ENCODE measurements at regions not wholly inside any gene's neighbourhood (a gene's known extent, or its start where the extent isn't known, plus 50 kb on each side); places are given as distances from the start of the nearest gene placed in this dataset.

- no peak for TF ChIP-seq CTCF (conservative IDR thresholded peaks at IDR 0.05; ENCODE audit: low read length)
- no peak for TF ChIP-seq EZH2phosphoT487 (IDR thresholded peaks at IDR 0.05; ENCODE audit: borderline replicate concordance)
- no peaks in the 10 kb centered on the region for H4K20me1 ChIP-seq (ENCODE audit: insufficient read depth, low read length, poor library complexity, severe bottlenecking)
- H3K36me3 ChIP-seq (ENCODE audit: insufficient read depth, low read length) = no peaks in the 10 kb centered on the region
- H2AFZ ChIP-seq (ENCODE audit: low read length) = no peak overlapping the region
- no peak overlapping the region for H3K9ac ChIP-seq (ENCODE audit: low read depth, low read length, poor library complexity, severe bottlenecking)
- H3K79me2 ChIP-seq (ENCODE audit: insufficient read depth, low read length) = no peaks in the 10 kb centered on the region
- H3K9me2 ChIP-seq (replicated peaks; ENCODE audit: low read depth, low read length) = no peaks in the 10 kb centered on the region
- H3K4me1 ChIP-seq (ENCODE audit: insufficient read depth, low read length, poor library complexity, severe bottlenecking) = no peaks in the 10 kb centered on the region
- no peaks in the 10 kb centered on the region for H3K9me3 ChIP-seq (ENCODE audit: insufficient read depth, low read depth, low read length)
- H3F3A ChIP-seq (ENCODE audit: low read depth) = no peaks in the 10 kb centered on the region
- H3K27me3 ChIP-seq (ENCODE audit: insufficient read depth, low read length, poor library complexity, severe bottlenecking) = no peaks in the 10 kb centered on the region
- no peak overlapping the region for H3K4me3 ChIP-seq (ENCODE audit: low read length, poor library complexity, severe bottlenecking)
- no peak overlapping the region for H3K4me2 ChIP-seq (ENCODE audit: low read depth, low read length, poor library complexity, severe bottlenecking)
These were observed 396.4 kb downstream of the INHBA start for GRCh38 chr7:41306486-41306885.

GRCh38 chr7:41305001-41305400 lies 397.9 kb downstream of the INHBA start:
- H3K4me1 ChIP-seq (ENCODE audit: insufficient read depth, low read length, poor library complexity, severe bottlenecking) = no peaks in the 10 kb centered on the region
- no peak overlapping the region for H3K4me3 ChIP-seq (ENCODE audit: low read length, poor library complexity, severe bottlenecking)
- no peaks in the 10 kb centered on the region for H3F3A ChIP-seq (ENCODE audit: low read depth)
- no peaks in the 10 kb centered on the region for H3K36me3 ChIP-seq (ENCODE audit: insufficient read depth, low read length)
- H2AFZ ChIP-seq (ENCODE audit: low read length) = no peak overlapping the region
- no peak overlapping the region for H3K4me2 ChIP-seq (ENCODE audit: low read depth, low read length, poor library complexity, severe bottlenecking)
- no peaks in the 10 kb centered on the region for H3K79me2 ChIP-seq (ENCODE audit: insufficient read depth, low read length)
- no peak for TF ChIP-seq CTCF (conservative IDR thresholded peaks at IDR 0.05; ENCODE audit: low read length)
- TF ChIP-seq EZH2phosphoT487 (IDR thresholded peaks at IDR 0.05; ENCODE audit: borderline replicate concordance) = no peak
- no peaks in the 10 kb centered on the region for H3K9me2 ChIP-seq (replicated peaks; ENCODE audit: low read depth, low read length)
- H4K20me1 ChIP-seq (ENCODE audit: insufficient read depth, low read length, poor library complexity, severe bottlenecking) = no peaks in the 10 kb centered on the region
- no peaks in the 10 kb centered on the region for H3K27me3 ChIP-seq (ENCODE audit: insufficient read depth, low read length, poor library complexity, severe bottlenecking)
- H3K9me3 ChIP-seq (ENCODE audit: insufficient read depth, low read depth, low read length) = no peaks in the 10 kb centered on the region
- H3K9ac ChIP-seq (ENCODE audit: low read depth, low read length, poor library complexity, severe bottlenecking) = no peak overlapping the region

GRCh38 chr7:41303709-41304108 lies 399.2 kb downstream of the INHBA start:
- Histone ChIP-seq H2AFZ (ENCODE audit: low read length) (no peak overlapping the region), H3K4me2 (ENCODE audit: low read depth, low read length, poor library complexity, severe bottlenecking) (no peak overlapping the region)
- TF ChIP-seq CTCF (conservative IDR thresholded peaks at IDR 0.05; ENCODE audit: low read length) (no peak), EZH2phosphoT487 (IDR thresholded peaks at IDR 0.05; ENCODE audit: borderline replicate concordance) (no peak)

More at GRCh38 chr7:41303709-41304108, 399.2 kb downstream of the INHBA start:
- no peaks in the 10 kb centered on the region for H3K27me3 ChIP-seq (ENCODE audit: insufficient read depth, low read length, poor library complexity, severe bottlenecking)
- no peaks in the 10 kb centered on the region for H4K20me1 ChIP-seq (ENCODE audit: insufficient read depth, low read length, poor library complexity, severe bottlenecking)
- no peak overlapping the region for H3K4me3 ChIP-seq (ENCODE audit: low read length, poor library complexity, severe bottlenecking)
- no peaks in the 10 kb centered on the region for H3K9me3 ChIP-seq (ENCODE audit: insufficient read depth, low read depth, low read length)
- no peaks in the 10 kb centered on the region for H3K79me2 ChIP-seq (ENCODE audit: insufficient read depth, low read length)
- no peaks in the 10 kb centered on the region for H3K36me3 ChIP-seq (ENCODE audit: insufficient read depth, low read length)
- no peaks in the 10 kb centered on the region for H3K9me2 ChIP-seq (replicated peaks; ENCODE audit: low read depth, low read length)
- H3F3A ChIP-seq (ENCODE audit: low read depth) = no peaks in the 10 kb centered on the region
- H3K9ac ChIP-seq (ENCODE audit: low read depth, low read length, poor library complexity, severe bottlenecking) = no peak overlapping the region
- H3K4me1 ChIP-seq (ENCODE audit: insufficient read depth, low read length, poor library complexity, severe bottlenecking) = no peaks in the 10 kb centered on the region
